Middle frontal gyrus (tissue), 1 donor: ENCODE measurements at regions not wholly inside any gene's neighbourhood (a gene's known extent, or its start where the extent isn't known, plus 50 kb on each side); places are given as distances from the start of the nearest gene placed in this dataset.
"Not testable (repeated sequence)": the region's sequence is repeated elsewhere in the genome, so short reads cannot be mapped to it uniquely, and the experiment has no call there.

ENCODE experiments used
- DNase-seq: peaks from one replicate; pipeline ENCODE4 v3.0.0-alpha.2; 2015; ENCODE audit warnings: low spot score; ENCODE audit errors: extremely low spot score

- no peak for DNase-seq
These were observed 323.2 kb upstream of the MEX3C start for GRCh38 chr18:51520676-51521180.

GRCh38 chr18:51522338-51522737, 324.9 kb upstream of the MEX3C start:
- no peak for DNase-seq

- DNase-seq: no peak
These were observed 325.3 kb upstream of the MEX3C start for GRCh38 chr18:51522821-51523220.

GRCh38 chr18:51523671-51524070, 326.2 kb upstream of the MEX3C start:
- DNase-seq: peak; percentile 42

DNA sequence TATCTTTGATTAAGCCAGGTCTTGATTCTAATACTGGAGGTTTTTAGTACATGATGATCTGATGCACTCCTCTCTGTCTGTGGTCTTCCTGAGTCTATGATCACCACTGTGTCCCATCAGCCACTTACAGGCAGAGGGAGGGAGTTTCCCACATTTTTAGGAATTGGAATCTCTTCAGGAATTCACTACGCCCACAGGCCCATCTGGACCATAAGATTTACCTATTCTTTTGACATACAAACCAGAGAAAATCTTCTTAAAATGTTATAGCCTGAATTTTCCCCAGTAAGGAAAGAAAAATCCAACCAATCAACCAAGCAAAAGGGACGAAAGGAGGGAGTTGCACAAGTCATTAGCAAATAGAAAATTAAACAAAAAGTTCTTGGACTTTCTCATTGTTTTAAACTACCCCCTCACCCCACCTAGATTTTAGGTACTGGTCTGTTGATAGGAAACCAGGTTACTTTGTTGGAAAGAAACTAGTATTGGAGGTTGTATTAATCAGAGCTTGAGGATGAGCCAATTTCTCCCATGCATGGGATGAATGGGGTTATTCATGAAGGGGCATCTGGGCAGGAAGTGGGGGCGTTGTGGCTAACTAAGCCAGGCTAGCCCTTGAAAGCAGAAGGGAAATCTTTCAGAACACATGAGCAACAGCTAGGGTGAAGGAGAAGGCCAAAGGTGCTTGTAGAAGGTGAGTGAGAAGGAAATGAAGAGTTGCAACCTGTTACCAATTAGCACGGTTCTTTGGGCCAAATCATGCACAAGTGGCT, 328.2 kb upstream of the MEX3C start:
- no peak for DNase-seq

GRCh38 chr18:51527826-51528225, 330.3 kb upstream of the MEX3C start:
- no peak for DNase-seq

DNA sequence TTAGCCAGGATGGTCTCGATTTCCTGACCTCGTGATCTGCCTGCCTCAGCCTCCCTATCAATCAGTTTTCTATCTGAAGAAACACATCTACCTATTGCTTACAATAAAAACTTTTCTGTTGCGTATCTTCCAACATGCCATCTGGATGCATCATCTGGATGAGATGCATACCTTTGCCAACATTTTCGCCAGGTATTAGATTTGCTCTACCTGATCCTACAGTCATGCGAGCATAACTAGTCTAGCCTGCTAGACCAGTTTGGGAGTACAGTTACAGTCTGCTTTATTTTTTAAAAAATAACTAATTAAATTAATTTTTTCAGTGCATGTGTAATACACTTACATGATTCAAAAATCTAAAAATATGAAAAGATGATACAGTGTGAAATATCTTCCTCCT, 334.0 kb upstream of the MEX3C start:
- DNase-seq: no peak

DNA sequence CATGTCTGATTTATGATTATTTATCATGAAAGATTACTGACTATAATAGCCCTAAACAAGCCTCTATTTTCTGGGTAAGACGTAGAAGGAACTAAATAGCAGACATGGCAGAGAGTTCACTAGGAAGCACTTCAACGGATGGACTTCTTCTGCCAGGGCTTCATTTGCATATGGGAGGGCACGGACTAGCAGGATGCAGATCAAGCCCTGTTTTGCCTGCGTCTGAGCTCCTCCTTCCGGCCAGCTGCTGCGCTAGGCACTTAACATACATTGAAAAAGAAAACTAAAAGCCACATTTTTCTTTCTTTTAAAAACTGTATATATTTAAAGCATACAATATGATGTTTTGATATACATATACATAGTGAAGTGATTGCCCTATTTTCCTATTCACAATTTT, 340.0 kb upstream of the MEX3C start:
- peak; percentile 28 for DNase-seq

DNA sequence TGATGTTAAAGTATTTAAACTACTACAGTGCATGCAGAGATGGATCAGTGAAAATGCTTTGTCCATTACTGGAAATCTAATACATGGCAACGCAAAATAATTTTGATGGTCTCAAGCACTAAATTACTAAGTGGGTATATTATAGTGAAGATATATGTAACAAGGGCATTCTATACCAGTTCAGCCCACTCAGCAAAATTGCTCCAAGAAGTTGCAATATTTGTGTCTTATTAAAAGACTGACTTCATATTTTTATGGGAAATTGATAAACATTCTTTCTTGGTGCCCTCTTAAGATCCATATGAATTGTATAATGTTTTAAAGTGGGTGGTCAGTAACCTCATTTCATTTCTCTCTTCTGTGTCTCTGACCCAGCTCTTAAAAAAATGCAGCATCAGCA, 343.1 kb upstream of the MEX3C start:
- no peak for DNase-seq

DNA sequence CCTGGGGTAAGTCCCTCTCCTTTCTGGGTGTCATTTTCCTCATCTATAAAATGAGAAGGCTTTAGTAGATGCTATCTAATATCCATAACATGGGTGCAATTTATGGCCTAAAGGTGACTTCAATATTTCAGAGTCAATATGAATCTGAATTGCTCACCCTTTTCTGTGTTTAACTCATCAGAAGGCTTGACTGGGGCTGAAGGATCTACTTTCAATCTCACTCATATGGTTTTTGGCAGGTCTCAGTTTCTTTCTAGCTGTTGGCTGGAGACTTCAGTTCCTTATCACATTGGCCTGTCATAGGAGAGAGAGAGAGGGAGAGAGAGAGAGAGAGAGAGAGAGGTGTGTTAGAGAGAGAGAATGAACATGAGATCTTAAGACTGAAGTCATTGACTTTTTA, 343.7 kb upstream of the MEX3C start:
- DNase-seq: no peak

- peak; percentile 6 for DNase-seq
These were observed 346.2 kb upstream of the MEX3C start for GRCh38 chr18:51543658-51544155.

- no peak for DNase-seq
These were observed 348.0 kb upstream of the MEX3C start for GRCh38 chr18:51545446-51545845.

- DNase-seq: no peak
These were observed 361.9 kb upstream of the MEX3C start for GRCh38 chr18:51559198-51559901.

DNA sequence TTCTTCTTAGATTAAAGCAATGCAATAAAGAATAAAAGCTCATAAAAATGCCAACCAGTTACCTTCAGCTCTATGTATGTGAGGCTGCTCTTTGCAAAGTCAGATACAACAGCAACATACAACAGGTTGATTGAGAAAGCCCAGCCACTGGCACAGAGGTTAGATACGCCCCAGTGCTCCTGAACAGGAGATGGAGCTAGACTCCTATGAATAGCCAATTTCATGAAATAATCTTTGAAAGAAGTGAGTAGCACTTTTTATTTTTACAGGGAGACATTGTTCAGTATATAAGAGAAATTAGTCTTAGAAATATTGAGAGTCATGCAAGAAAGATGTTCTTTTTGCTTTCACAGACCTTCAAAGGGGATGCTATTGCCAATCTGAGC, 362.4 kb upstream of the MEX3C start:
- no peak for DNase-seq

- no peak for DNase-seq
These were observed 364.3 kb upstream of the MEX3C start for GRCh38 chr18:51561821-51562220.

DNA sequence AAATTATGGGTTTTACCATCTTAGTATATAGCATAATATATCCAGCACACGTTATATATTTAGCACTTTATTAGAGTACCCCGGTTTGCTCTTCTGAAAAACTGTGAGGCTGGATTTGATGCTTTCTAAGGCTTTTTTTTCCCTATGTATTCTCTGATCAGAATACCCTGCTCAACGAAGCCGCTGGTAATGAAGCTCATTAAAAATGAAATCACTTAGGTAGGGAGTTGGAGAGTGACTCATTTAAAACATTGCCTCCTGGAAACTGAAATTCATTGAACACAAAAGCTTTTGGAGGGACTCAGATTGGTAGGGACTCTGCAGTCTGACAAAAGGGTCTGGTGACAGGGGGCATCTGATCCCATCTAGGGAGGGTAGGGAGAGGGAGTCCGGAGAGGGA, 365.4 kb upstream of the MEX3C start:
- no peak for DNase-seq

GRCh38 chr18:51563396-51563795, 365.9 kb upstream of the MEX3C start:
- DNase-seq: no peak

GRCh38 chr18:51568151-51568550, 370.7 kb upstream of the MEX3C start:
- no peak for DNase-seq

DNA sequence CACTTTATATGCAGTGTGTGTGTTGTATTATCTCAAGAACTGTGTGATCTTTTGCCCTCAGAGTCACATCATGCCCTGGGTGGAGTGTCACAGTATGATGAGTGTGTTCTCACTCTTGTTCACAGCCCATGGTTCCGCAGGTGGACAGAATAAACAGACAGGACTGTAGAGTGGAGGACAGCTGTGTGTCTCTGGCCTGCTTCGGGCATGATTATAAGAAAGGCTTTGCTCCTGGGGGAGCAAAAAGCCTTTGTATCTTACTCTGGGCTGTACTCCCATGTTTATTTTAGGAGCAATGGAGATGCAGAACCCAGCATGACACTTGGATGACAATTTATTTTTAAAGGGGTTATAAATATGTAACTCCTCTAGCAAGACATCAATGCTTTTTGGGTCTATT, 371.7 kb upstream of the MEX3C start:
- DNase-seq: no peak

- DNase-seq: no peak
These were observed 372.1 kb upstream of the MEX3C start for GRCh38 chr18:51569561-51569960.

- DNase-seq: not testable (repeated sequence)
These were observed 372.6 kb upstream of the MEX3C start for GRCh38 chr18:51570071-51570470.

- DNase-seq: not testable (repeated sequence)
These were observed 376.4 kb upstream of the MEX3C start for GRCh38 chr18:51573886-51574285.

GRCh38 chr18:51575171-51575570, 377.7 kb upstream of the MEX3C start:
- no peak for DNase-seq
